ENCODE measurements at regions not wholly inside any gene's neighbourhood (a gene's known extent, or its start where the extent isn't known, plus 50 kb on each side); places are given as distances from the start of the nearest gene placed in this dataset.
A peak's percentile ranks its signal among the peaks of the same experiment; 100 is the strongest.

- Histone ChIP-seq H3K27ac (no peak overlapping the region), H3K4me3 (no peak overlapping the region)
- TF ChIP-seq CTCF (IDR thresholded peaks at IDR 0.05) = no peak
- no peak for DNase-seq (ENCODE audit: low spot score)
Measured at GRCh38 chr16:87085441-87085840, 231.8 kb downstream of the C16orf95 start.

- H3K27ac ChIP-seq = no peak overlapping the region
- peak; percentile 28 for DNase-seq (ENCODE audit: low spot score)
- no peak for TF ChIP-seq CTCF (IDR thresholded peaks at IDR 0.05)
Measured at GRCh38 chr16:87086156-87086555, 231.0 kb downstream of the C16orf95 start.

DNA sequence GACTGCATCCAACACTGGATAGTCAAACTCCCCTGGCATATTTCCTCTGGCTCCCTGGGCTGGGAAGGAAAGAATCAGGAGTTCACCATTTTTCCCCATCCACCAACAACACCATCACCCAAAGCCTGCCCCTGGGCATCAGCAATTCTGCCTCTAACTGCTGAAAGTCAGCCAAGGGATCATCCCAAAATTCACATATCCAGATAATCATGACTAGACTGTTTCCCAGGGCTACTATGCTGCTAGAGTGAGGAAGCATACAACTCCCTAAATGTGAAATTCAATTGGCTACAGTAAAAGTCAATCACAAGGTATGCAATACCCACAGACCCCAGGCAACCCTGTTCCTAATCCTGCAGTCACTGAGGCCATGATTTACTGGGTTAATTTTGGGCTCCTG, 230.6 kb downstream of the C16orf95 start:
- TF ChIP-seq CTCF (IDR thresholded peaks at IDR 0.05) = no peak
- Histone ChIP-seq H3K27ac (no peak overlapping the region), H3K4me3 (no peak overlapping the region)
- peak; percentile 21 for DNase-seq (ENCODE audit: low spot score)

More at GRCh38 chr16:87086156-87086555, 231.0 kb downstream of the C16orf95 start:
- H3K4me3 ChIP-seq = no peak overlapping the region

- no peak for DNase-seq (ENCODE audit: low spot score)
- TF ChIP-seq CTCF (IDR thresholded peaks at IDR 0.05) = no peak
- no peak overlapping the region for H3K4me3 ChIP-seq
- no peak overlapping the region for H3K27ac ChIP-seq
Measured at GRCh38 chr16:87092958-87093357, 224.2 kb downstream of the C16orf95 start.

DNA sequence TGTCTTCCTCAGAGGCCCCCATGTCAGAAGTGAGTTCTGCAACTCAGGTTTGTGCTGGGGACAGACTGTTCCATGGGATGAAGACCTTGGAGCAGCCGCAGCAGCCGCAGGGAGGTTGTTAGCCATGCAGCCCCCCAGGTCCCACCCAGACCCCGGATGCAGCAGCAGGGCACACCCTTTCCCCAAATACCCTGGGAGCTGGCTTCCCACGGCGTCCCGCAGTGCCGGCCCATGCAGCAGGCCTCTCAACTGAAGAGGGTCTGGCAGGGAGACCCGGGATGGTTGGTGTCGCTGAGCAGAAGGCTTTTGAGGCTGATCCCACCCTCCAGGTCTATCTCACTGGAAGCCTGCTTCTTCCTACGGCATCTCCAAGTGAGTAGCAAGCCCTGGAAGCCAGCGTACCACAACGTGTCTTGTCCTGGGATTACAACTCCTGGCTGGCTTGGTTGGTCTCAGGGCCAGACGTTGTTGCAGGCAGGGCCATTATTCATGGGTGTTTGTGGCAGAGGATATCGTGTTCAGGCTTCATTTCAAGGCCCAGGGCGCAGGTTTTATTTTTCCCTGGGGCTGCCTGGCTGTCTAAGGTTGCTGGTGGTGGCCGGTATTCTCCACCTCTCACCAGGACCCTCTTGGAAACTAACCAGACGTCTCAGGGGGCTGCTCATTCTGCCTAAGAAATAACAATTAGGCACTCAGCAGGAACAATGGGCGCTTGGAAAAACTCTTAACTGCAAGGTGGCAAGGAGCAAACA, 223.2 kb downstream of the C16orf95 start:
- TF ChIP-seq CTCF (IDR thresholded peaks at IDR 0.05) = no peak
- no peak for DNase-seq (ENCODE audit: low spot score)
- H3K27ac ChIP-seq = no peak overlapping the region
- no peak overlapping the region for H3K4me3 ChIP-seq

DNA sequence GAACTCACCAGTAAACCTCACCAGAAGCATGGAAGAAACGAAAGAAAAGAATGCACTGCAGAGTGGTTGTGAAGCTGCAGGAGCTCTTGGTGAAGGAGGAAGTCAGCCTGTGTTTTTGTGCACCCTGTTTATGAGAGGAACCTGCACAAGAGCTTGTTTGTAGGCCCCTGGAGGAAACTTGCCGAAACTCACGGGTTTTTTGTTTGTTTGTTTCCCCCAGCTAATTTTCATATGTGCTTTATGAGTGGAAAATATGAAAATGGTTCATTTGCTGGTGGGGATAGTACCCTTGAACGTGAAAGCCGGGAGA, 222.7 kb downstream of the C16orf95 start:
- DNase-seq (ENCODE audit: low spot score) = no peak
- Histone ChIP-seq H3K27ac (no peak overlapping the region), H3K4me3 (no peak overlapping the region)
- TF ChIP-seq CTCF (IDR thresholded peaks at IDR 0.05) = no peak

DNA sequence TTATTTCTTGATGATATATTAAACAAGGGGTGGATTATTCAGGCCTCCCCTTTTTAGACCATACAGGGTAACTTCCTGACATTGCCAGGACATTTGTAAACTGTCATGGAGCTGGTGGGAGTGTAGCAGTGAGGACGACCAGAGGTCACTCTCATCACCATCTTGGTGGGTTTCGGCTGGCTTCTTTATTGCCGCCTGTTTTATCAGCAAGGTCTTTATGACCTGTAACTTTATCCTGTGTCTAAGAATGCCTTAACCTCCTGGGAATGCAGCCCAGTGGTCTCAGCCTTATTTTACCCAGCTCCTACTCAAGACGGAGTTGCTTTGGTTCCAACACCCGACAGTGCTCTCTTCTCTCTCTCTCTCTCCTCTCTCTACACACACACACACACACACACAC, 221.9 kb downstream of the C16orf95 start:
- no peak overlapping the region for H3K4me3 ChIP-seq
- no peak for DNase-seq (ENCODE audit: low spot score)
- TF ChIP-seq CTCF (IDR thresholded peaks at IDR 0.05) = no peak
- no peak overlapping the region for H3K27ac ChIP-seq

Measured in coronary artery (tissue), 2 donors.